Stimulated activated CD4-positive, alpha-beta T cell treated with anti-CD3 and anti-CD28 coated beads, TNF-alpha, amount 100 ng/mL, for 4 hours (primary cell): ENCODE measurements at regions not wholly inside any gene's neighbourhood (a gene's known extent, or its start where the extent isn't known, plus 50 kb on each side); places are given as distances from the start of the nearest gene placed in this dataset.
A peak's percentile ranks its signal among the peaks of the same experiment; 100 is the strongest.
"Not testable (repeated sequence)": the region's sequence is repeated elsewhere in the genome, so short reads cannot be mapped to it uniquely, and the experiment has no call there.

Source experiments
- DNase-seq, 3 experiments: peaks; one replicate each; pipeline ENCODE4 v3.0.0-alpha.2; 2020; ENCODE audit warnings: low read depth in 3 of 3

- not testable (repeated sequence) for DNase-seq
Measured at GRCh38 chr4:82301390-82301789, 72.4 kb downstream of the HNRNPD start.

- DNase-seq, result no peak
Measured at GRCh38 chr4:82293304-82293703, 80.5 kb downstream of the HNRNPD start.

- no peak for DNase-seq
Measured at GRCh38 chr4:82287720-82288119, 86.1 kb downstream of the HNRNPD start.

GRCh38 chr4:82284858-82285805 lies 88.7 kb downstream of the HNRNPD start:
- peak; percentile 98 to 99 (median 98) for DNase-seq

- no peak for DNase-seq
Measured at GRCh38 chr4:82284475-82284857, 89.3 kb downstream of the HNRNPD start.

GRCh38 chr4:82282875-82283274 lies 90.9 kb downstream of the HNRNPD start:
- no peak for DNase-seq

- not testable (repeated sequence) for DNase-seq
Measured at GRCh38 chr4:82279550-82279949, 94.2 kb downstream of the HNRNPD start.

- no peak for DNase-seq
Measured at GRCh38 chr4:82276332-82276640, 97.5 kb downstream of the HNRNPD start.

- DNase-seq, result no peak
Measured at GRCh38 chr4:82275431-82276331, 98.1 kb downstream of the HNRNPD start.

- not testable (repeated sequence) for DNase-seq
Measured at GRCh38 chr4:82274700-82275099, 99.1 kb downstream of the HNRNPD start.

- not testable (repeated sequence) for DNase-seq
Measured at GRCh38 chr4:82272523-82272922, 101.3 kb downstream of the HNRNPD start.

GRCh38 chr4:82271915-82272480 lies 101.8 kb downstream of the HNRNPD start:
- DNase-seq, result not testable (repeated sequence)

- no peak for DNase-seq
Measured at GRCh38 chr4:82268826-82269193, 105.0 kb downstream of the HNRNPD start.

GRCh38 chr4:82268050-82268825 lies 105.6 kb downstream of the HNRNPD start:
- DNase-seq, result peak in 1 of 3 experiments; percentile 10

- no peak for DNase-seq
Measured at GRCh38 chr4:82267506-82267905, 106.3 kb downstream of the HNRNPD start.

- no peak for DNase-seq
Measured at GRCh38 chr4:82266345-82266744, 107.4 kb downstream of the HNRNPD start.

- no peak for DNase-seq
Measured at GRCh38 chr4:82261084-82261483, 112.7 kb downstream of the HNRNPD start.

GRCh38 chr4:82260632-82261031 lies 113.2 kb downstream of the HNRNPD start:
- no peak for DNase-seq

GRCh38 chr4:82256718-82257117 lies 117.1 kb downstream of the HNRNPD start:
- DNase-seq, result no peak

- DNase-seq, result no peak
Measured at GRCh38 chr4:82255657-82256056, 118.1 kb downstream of the HNRNPD start.

- no peak for DNase-seq
Measured at GRCh38 chr4:82248903-82249632, 124.7 kb downstream of the HNRNPD start.
